SK-N-SH (cell line): ENCODE measurements at regions not wholly inside any gene's neighbourhood (a gene's known extent, or its start where the extent isn't known, plus 50 kb on each side); places are given as distances from the start of the nearest gene placed in this dataset.
A peak's percentile ranks its signal among the peaks of the same experiment; 100 is the strongest.

ENCODE experiments used
- CTCF ChIA-PET: fragments of 300-600, 350-600 bp; formaldehyde crosslinking; extraction: SDS; loops from one replicate; lab custom pipeline; 2021; lab: Yijun Ruan, JAX
- POLR2A ChIA-PET: fragments of 350-600 bp; sonication (Branson Sonifier 250); formaldehyde crosslinking; extraction: SDS; loops from one replicate; lab custom pipeline; 2020; ENCODE audit warnings: antibody characterized with exemption, inconsistent platforms; lab: Yijun Ruan, JAX
- DNase-seq: peaks from one replicate; pipeline ENCODE4 v3.0.0; 2012
- H2AFZ ChIP-seq: fragments of 200-600 bp; sonication (generic); 2 replicates; pipeline ENCODE4 v1.8.1; 2016; ENCODE audit warnings: antibody characterized with exemption, mild to moderate bottlenecking, low read depth
- H3F3A ChIP-seq: fragments of 200-600 bp; sonication (generic); replicated peaks from 2 replicates; pipeline ENCODE3; 2016; ENCODE audit warnings: antibody characterized with exemption, mild to moderate bottlenecking; ENCODE audit not compliant: insufficient read depth
- H3K27ac ChIP-seq, 2 experiments: fragments of 200-500 bp in 1 of 2; fragments of 200-600 bp in 1 of 2; sonication (Bioruptor generic) in 1 of 2; sonication (generic), shearing (Covaris generic) in 1 of 2; 2 replicates each; pipeline versions ENCODE4 v1.5.1 to v1.6.1; 2014 to 2016; ENCODE audit warnings: low read depth in 2 of 2, inconsistent platforms in 1 of 2, low read length in 1 of 2, mild to moderate bottlenecking in 1 of 2, mixed read lengths in 1 of 2
- H3K27me3 ChIP-seq: fragments of 200-600 bp; sonication (generic), shearing (Covaris generic); 2 replicates; pipeline ENCODE4 v1.6.1; 2016; ENCODE audit warnings: mixed run types; ENCODE audit not compliant: insufficient read depth
- H3K36me3 ChIP-seq, 2 experiments: fragments of 200-500 bp in 1 of 2; fragments of 200-600 bp in 1 of 2; sonication (Bioruptor generic) in 1 of 2; sonication (generic) in 1 of 2; replicated peaks in 1 of 2; 2 replicates each; pipeline versions ENCODE3 to v1.5.1; 2014 to 2016; ENCODE audit warnings: low read length in 1 of 2, mild to moderate bottlenecking in 1 of 2; ENCODE audit not compliant: insufficient read depth in 2 of 2, control insufficient read depth in 1 of 2
- H3K4me1 ChIP-seq, 2 experiments: fragments of 200-500 bp in 1 of 2; fragments of 200-600 bp in 1 of 2; sonication (Bioruptor generic) in 1 of 2; sonication (generic), shearing (Covaris generic) in 1 of 2; 2 replicates each; pipeline versions ENCODE4 v1.5.1 to v1.6.1; 2014 to 2016; ENCODE audit warnings: low read depth in 1 of 2, low read length in 1 of 2, mixed run types in 1 of 2; ENCODE audit not compliant: insufficient read depth in 2 of 2, control insufficient read depth in 1 of 2
- H3K4me2 ChIP-seq: fragments of 200-600 bp; sonication (generic), shearing (Covaris generic); 2 replicates; pipeline ENCODE4 v1.6.1; 2017; ENCODE audit warnings: mixed run types
- H3K4me3 ChIP-seq, 2 experiments: fragments of 200-500 bp in 1 of 2; fragments of 200-600 bp in 1 of 2; sonication (Bioruptor generic) in 1 of 2; sonication (generic), shearing (Covaris generic) in 1 of 2; 2 replicates each; pipeline versions ENCODE4 v1.5.1 to v1.8.1; 2014 to 2016; ENCODE audit warnings: low read depth in 2 of 2, inconsistent platforms in 1 of 2, low read length in 1 of 2, mild to moderate bottlenecking in 1 of 2, mixed read lengths in 1 of 2, moderate library complexity in 1 of 2
- H3K79me2 ChIP-seq: fragments of 200-600 bp; sonication (generic); 2 replicates; pipeline ENCODE4 v1.8.1; 2017; ENCODE audit warnings: mild to moderate bottlenecking; ENCODE audit not compliant: insufficient read depth
- H3K9ac ChIP-seq: fragments of 200-600 bp; sonication (generic); 2 replicates; pipeline ENCODE4 v1.6.1; 2017; ENCODE audit warnings: mixed run types
- H3K9me2 ChIP-seq: fragments of 200-600 bp; sonication (generic); 2 replicates; pipeline ENCODE4 v1.6.1; 2017; ENCODE audit warnings: mixed run types
- H3K9me3 ChIP-seq: fragments of 200-600 bp; sonication (generic); 2 replicates; pipeline ENCODE4 v1.6.1; 2017; ENCODE audit warnings: mixed run types, mild to moderate bottlenecking, moderate library complexity
- H4K20me1 ChIP-seq: fragments of 200-600 bp; sonication (generic); 2 replicates; pipeline ENCODE4 v1.6.1; 2017; ENCODE audit warnings: mild to moderate bottlenecking, mixed run types; ENCODE audit not compliant: insufficient read depth
- CHD2 ChIP-seq: fragments of 150-350 bp; IDR thresholded peaks from 2 replicates; pipeline ENCODE4 v1.6.1; 2018; ENCODE audit warnings: low read length; ENCODE audit not compliant: partially characterized antibody
- CTCF ChIP-seq: fragments of 200-600 bp; sonication (generic); IDR thresholded peaks from 2 replicates; pipeline ENCODE4 v1.6.1; 2017; ENCODE audit warnings: antibody characterized with exemption, mild to moderate bottlenecking, moderate library complexity
- NRF1 ChIP-seq: IDR thresholded peaks from 2 replicates; pipeline ENCODE4 v1.6.1; 2012; ENCODE audit warnings: low read depth, mild to moderate bottlenecking, low read length
- RFX5 ChIP-seq: IDR thresholded peaks from 2 replicates; pipeline ENCODE4 v1.6.1; 2012; ENCODE audit warnings: mild to moderate bottlenecking, improper control_type of control experiment, low read length
- SIN3A ChIP-seq: IDR thresholded peaks from 2 replicates; pipeline ENCODE4 v1.6.1; 2012; ENCODE audit warnings: low read depth, mild to moderate bottlenecking, low read length, moderate library complexity, borderline replicate concordance
- TAF1 ChIP-seq: IDR thresholded peaks from 2 replicates; pipeline ENCODE4 v1.6.1; 2012; ENCODE audit warnings: low read depth, mild to moderate bottlenecking, low read length, moderate library complexity, borderline replicate concordance
- TCF12 ChIP-seq: IDR thresholded peaks from 2 replicates; pipeline ENCODE4 v1.4.0; 2012
- TEAD4 ChIP-seq: IDR thresholded peaks from 2 replicates; pipeline ENCODE4 v1.4.0; 2012; ENCODE audit warnings: mild to moderate bottlenecking, borderline replicate concordance; ENCODE audit not compliant: insufficient read depth
- YY1 ChIP-seq: IDR thresholded peaks from 2 replicates; pipeline ENCODE4 v1.4.0; 2012; ENCODE audit warnings: low read depth, mild to moderate bottlenecking
- whole genome bisulfite sequencing: methylation state at CpG from one replicate; pipeline ENCODE4 v1.1.6; 2017; ENCODE audit warnings: low lambda C conversion rate; 5-methylcytosine and 5-hydroxymethylcytosine counted together

- POLR2A ChIA-PET = no interaction called here
- Histone ChIP-seq H3K9ac (no peak overlapping the region), H4K20me1 (no peaks in the 10 kb centered on the region), H3K9me2 (no peaks in the 10 kb centered on the region), H3K4me3 (no peak overlapping the region), H3F3A (peaks cover 8% of the 10 kb centered on the region), H2AFZ (no peak overlapping the region), H3K4me1 (peaks cover 4 to 18% of the 10 kb centered on the region in 2 experiments; a peak in 2 of 4 replicates), H3K4me2 (no peak overlapping the region), H3K27ac (peak overlapping the region in 1 of 2 experiments; percentile 23; a peak in 1 of 4 replicates), H3K79me2 (no peaks in the 10 kb centered on the region), H3K36me3 (peaks cover 17% of the 10 kb centered on the region in 2 experiments), H3K27me3 (no peaks in the 10 kb centered on the region), H3K9me3 (no peaks in the 10 kb centered on the region)
- CTCF ChIA-PET = interaction anchor here (0.7 to 2.5 kb wide), 7 partner anchors 11 to 149 kb away, joined by 3 to 10 read pairs (median 3); no protein-coding TSS in a partner anchor
- 64% methylated on average over 3 of the region's 3 CpGs for WGBS
- TF ChIP-seq TEAD4 (no peak), TCF12 (peak; percentile 29; the same call in 1 of the 2 replicates)
- DNase-seq = no peak
These were observed 194.5 kb upstream of the RGS6 start for GRCh38 chr14:71737760-71738159.

- no peaks in the 10 kb centered on the region for H4K20me1 ChIP-seq
- WGBS = 91% methylated on average over 5 of the region's 5 CpGs
- no peak overlapping the region for H3K9ac ChIP-seq
- no peak overlapping the region for H3K4me3 ChIP-seq
- no peaks in the 10 kb centered on the region for H3K79me2 ChIP-seq
- ChIA-PET CTCF (interaction anchor here (0.8 to 6.0 kb wide), 4 partner anchors 13 to 573 kb away, joined by 3 to 35 read pairs (median 7); no protein-coding TSS in a partner anchor), POLR2A (no interaction called here)
- peaks cover 12 to 16% of the 10 kb centered on the region in 2 experiments for H3K36me3 ChIP-seq
- peaks cover 8% of the 10 kb centered on the region for H3F3A ChIP-seq
- peaks cover 4 to 8% of the 10 kb centered on the region in 2 experiments; a peak in 2 of 4 replicates for H3K4me1 ChIP-seq
- no peaks in the 10 kb centered on the region for H3K27me3 ChIP-seq
- H3K27ac ChIP-seq = peak overlapping the region in 1 of 2 experiments; percentile 22; a peak in 2 of 4 replicates
- TF ChIP-seq RFX5 = no peak
- TF ChIP-seq NRF1 = no peak
- no peak for TF ChIP-seq TAF1
- TF ChIP-seq SIN3A = no peak
- TF ChIP-seq CHD2 = no peak
- peak; percentile 21; the same call in 1 of the 2 replicates for TF ChIP-seq CTCF
- no peak for TF ChIP-seq YY1
- H3K9me2 ChIP-seq = no peaks in the 10 kb centered on the region
- no peak overlapping the region for H3K4me2 ChIP-seq
- peak overlapping the region; percentile 43; the same call in 1 of the 2 replicates for H2AFZ ChIP-seq
- H3K9me3 ChIP-seq = no peaks in the 10 kb centered on the region
- peak; percentile 53 for DNase-seq
These were observed 192.8 kb upstream of the RGS6 start for GRCh38 chr14:71739273-71739990.
